Uterus (tissue), 3 donors: ENCODE measurements at regions not wholly inside any gene's neighbourhood (a gene's known extent, or its start where the extent isn't known, plus 50 kb on each side); places are given as distances from the start of the nearest gene placed in this dataset.

ENCODE experiments used
- DNase-seq, 2 donors: peaks; one replicate each; pipeline ENCODE4 v3.0.0-alpha.2; 2019 to 2020
- H3K27ac ChIP-seq, 2 donors: fragments of 200-600 bp; sonication (generic); 1 replicate in 1 of 2; 2 replicates in 1 of 2; pipeline ENCODE4 v1.5.1; 2016 to 2018
- H3K27me3 ChIP-seq, 2 donors: fragments of 200-600 bp; sonication (generic); one replicate each; pipeline ENCODE4 v1.5.1; 2018 to 2019; ENCODE audit warnings: control low read depth in 1 of 2
- H3K36me3 ChIP-seq, 2 donors: fragments of 200-600 bp; sonication (generic); one replicate each; pipeline ENCODE4 v1.5.1; 2019; ENCODE audit warnings: control low read depth in 1 of 2
- H3K4me1 ChIP-seq, 2 donors: fragments of 200-600 bp; sonication (generic); one replicate each; pipeline ENCODE4 v1.5.1; 2018 to 2019; ENCODE audit warnings: control low read depth in 1 of 2
- H3K4me3 ChIP-seq, 2 donors: fragments of 200-600 bp; sonication (generic); 1 replicate in 1 of 2; 2 replicates in 1 of 2; pipeline ENCODE4 v1.5.1; 2018 to 2019; ENCODE audit warnings: mild to moderate bottlenecking in 1 of 2
- H3K9me3 ChIP-seq, 2 donors: fragments of 200-600 bp; sonication (generic); one replicate each; pipeline ENCODE4 v1.5.1; 2019; ENCODE audit warnings: control low read depth in 1 of 2
- POLR2A ChIP-seq, 2 donors: fragments of 450-650 bp; IDR thresholded peaks; one replicate each; pipeline ENCODE4 v1.6.1; 2016; ENCODE audit warnings: antibody characterized with exemption in 2 of 2, mild to moderate bottlenecking in 1 of 2, moderate library complexity in 1 of 2
- intact Hi-C: fragments of 100-400 bp; cut with DNase I; formaldehyde crosslinking; loops from one replicate; pipeline ENCODE4 v1.15.1; 2023; ENCODE audit warnings: low total_unique reads
- TF ChIP-seq, protein P1 (sequence below), 4 experiments: fragments of 200-600 bp in 2 of 4; fragments of 450-650 bp in 2 of 4; sonication (generic) in 2 of 4; IDR thresholded peaks; one replicate each; pipeline ENCODE4 v1.5.1; 2016 to 2019; ENCODE audit warnings: antibody characterized with exemption in 4 of 4, mild to moderate bottlenecking in 2 of 4, moderate library complexity in 1 of 4
- donor health status: DM: yes; HTN: yes; CAD: no.

DNA sequence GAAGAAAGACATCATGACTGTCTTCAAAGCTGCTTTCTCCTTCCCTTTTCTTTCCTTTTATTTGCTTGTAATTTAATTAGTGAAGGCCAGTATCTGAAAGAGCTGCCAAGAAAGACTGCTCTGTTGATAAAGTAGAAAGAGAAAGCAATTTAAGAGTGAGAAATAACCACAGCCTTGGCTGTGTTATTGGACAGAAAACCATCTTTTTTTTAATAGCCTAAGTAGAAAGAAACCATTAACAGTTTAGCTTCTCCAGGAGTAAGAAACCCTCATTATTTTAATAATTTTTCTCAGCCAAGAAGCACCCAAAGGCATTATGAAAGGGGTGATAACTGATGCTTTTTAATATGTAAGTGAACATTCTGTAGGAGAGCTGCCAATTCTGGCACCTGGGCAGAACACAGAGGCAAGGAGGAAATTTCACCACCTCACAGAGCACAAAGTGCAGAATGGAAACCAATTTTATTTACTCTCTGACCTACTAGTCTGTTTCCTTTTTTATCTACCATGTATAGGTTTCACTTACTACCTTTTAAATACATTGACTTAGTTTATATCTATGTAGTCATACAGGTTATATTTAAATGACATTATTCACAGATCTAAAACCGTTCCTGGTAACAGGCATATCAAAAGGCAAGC is 703.2 kb downstream of the MRPL39 start:
- H3K36me3 ChIP-seq: no peaks in the 10 kb centered on the region
- no peak overlapping the region for H3K27ac ChIP-seq
- intact Hi-C loops: no loop called here
- H3K27me3 ChIP-seq: no peaks in the 10 kb centered on the region
- TF ChIP-seq, protein P1, sequence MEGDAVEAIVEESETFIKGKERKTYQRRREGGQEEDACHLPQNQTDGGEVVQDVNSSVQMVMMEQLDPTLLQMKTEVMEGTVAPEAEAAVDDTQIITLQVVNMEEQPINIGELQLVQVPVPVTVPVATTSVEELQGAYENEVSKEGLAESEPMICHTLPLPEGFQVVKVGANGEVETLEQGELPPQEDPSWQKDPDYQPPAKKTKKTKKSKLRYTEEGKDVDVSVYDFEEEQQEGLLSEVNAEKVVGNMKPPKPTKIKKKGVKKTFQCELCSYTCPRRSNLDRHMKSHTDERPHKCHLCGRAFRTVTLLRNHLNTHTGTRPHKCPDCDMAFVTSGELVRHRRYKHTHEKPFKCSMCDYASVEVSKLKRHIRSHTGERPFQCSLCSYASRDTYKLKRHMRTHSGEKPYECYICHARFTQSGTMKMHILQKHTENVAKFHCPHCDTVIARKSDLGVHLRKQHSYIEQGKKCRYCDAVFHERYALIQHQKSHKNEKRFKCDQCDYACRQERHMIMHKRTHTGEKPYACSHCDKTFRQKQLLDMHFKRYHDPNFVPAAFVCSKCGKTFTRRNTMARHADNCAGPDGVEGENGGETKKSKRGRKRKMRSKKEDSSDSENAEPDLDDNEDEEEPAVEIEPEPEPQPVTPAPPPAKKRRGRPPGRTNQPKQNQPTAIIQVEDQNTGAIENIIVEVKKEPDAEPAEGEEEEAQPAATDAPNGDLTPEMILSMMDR (IDR thresholded peaks at IDR 0.05): no peak
- no peak for TF ChIP-seq POLR2A (IDR thresholded peaks at IDR 0.05)
- H3K4me1 ChIP-seq: no peaks in the 10 kb centered on the region
- DNase-seq: no peak
- H3K4me3 ChIP-seq: no peak overlapping the region
- H3K9me3 ChIP-seq: no peaks in the 10 kb centered on the region

DNA sequence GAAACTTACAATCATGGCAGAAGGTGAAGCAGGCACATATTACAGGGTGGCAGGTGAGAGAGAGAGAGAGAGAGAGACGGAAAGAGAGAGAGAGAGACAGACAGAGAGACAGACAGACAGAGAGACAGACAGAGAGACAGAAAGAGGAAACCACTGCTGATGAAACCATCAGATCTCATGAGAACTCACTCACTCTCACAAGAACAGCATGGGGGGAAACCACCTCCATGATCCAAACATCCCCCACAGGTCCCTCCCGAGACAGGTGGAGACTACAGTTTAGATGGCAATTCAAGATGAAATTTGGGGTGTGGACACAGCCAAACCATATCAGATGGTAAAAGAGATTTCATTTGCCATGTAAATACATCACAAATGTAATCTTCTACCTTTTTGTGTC is 708.1 kb downstream of the MRPL39 start:
- H3K4me3 ChIP-seq: no peak overlapping the region
- no peaks in the 10 kb centered on the region for H3K9me3 ChIP-seq
- intact Hi-C loops: no loop called here
- H3K27me3 ChIP-seq: no peaks in the 10 kb centered on the region
- no peaks in the 10 kb centered on the region for H3K36me3 ChIP-seq
- no peak for DNase-seq
- H3K4me1 ChIP-seq: no peaks in the 10 kb centered on the region
- TF ChIP-seq, protein P1 (IDR thresholded peaks at IDR 0.05): no peak
- TF ChIP-seq POLR2A (IDR thresholded peaks at IDR 0.05): no peak
- H3K27ac ChIP-seq: no peak overlapping the region

DNA sequence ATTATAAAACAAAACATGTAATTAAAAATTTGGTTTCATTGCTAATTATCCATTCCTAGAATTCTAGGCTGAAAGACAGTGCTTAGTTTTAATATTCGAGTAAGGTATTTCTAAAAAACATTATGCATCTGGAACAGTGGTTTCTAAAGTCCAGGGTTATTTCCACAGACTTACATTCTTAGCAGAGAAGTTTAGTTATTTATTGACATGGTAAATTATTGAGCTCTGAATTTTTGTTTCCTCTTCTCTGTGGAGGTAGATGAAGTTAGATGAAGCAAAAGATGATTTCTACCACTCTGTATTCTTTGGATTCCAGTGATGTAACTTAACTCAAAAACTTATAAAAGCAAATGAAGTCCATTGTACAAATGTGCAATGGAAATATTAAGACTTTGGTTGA is 709.4 kb downstream of the MRPL39 start:
- H3K27me3 ChIP-seq: no peaks in the 10 kb centered on the region
- intact Hi-C loops: no loop called here
- no peak for DNase-seq
- no peaks in the 10 kb centered on the region for H3K4me1 ChIP-seq
- H3K9me3 ChIP-seq: no peaks in the 10 kb centered on the region
- H3K4me3 ChIP-seq: no peak overlapping the region
- H3K27ac ChIP-seq: no peak overlapping the region
- TF ChIP-seq, protein P1 (IDR thresholded peaks at IDR 0.05): no peak
- no peak for TF ChIP-seq POLR2A (IDR thresholded peaks at IDR 0.05)
- H3K36me3 ChIP-seq: no peaks in the 10 kb centered on the region

DNA sequence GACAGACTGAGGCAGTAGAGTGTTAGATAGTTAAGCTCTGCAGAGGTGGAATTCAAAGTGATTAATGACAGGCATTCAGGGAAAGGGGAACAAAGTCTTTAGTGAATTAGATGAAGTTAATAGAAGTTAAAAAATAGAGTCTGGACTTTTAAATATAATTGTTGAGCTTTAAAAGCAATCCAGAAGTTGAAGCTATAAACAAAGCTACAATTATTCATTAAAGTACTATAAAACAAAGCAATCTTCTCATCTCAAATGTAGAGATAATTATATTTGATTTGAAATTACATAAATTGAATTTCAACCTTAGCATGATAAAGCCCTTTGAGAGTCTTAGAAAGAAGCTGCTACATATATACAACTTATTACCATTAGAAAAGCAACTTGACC is 710.6 kb downstream of the MRPL39 start:
- Histone ChIP-seq H3K9me3 (no peaks in the 10 kb centered on the region), H3K27me3 (no peaks in the 10 kb centered on the region), H3K36me3 (no peaks in the 10 kb centered on the region), H3K4me1 (no peaks in the 10 kb centered on the region), H3K27ac (no peak overlapping the region), H3K4me3 (no peak overlapping the region)
- no peak for DNase-seq
- TF ChIP-seq, protein P1 (IDR thresholded peaks at IDR 0.05): no peak
- TF ChIP-seq POLR2A (IDR thresholded peaks at IDR 0.05): no peak
- intact Hi-C loops: no loop called here

DNA sequence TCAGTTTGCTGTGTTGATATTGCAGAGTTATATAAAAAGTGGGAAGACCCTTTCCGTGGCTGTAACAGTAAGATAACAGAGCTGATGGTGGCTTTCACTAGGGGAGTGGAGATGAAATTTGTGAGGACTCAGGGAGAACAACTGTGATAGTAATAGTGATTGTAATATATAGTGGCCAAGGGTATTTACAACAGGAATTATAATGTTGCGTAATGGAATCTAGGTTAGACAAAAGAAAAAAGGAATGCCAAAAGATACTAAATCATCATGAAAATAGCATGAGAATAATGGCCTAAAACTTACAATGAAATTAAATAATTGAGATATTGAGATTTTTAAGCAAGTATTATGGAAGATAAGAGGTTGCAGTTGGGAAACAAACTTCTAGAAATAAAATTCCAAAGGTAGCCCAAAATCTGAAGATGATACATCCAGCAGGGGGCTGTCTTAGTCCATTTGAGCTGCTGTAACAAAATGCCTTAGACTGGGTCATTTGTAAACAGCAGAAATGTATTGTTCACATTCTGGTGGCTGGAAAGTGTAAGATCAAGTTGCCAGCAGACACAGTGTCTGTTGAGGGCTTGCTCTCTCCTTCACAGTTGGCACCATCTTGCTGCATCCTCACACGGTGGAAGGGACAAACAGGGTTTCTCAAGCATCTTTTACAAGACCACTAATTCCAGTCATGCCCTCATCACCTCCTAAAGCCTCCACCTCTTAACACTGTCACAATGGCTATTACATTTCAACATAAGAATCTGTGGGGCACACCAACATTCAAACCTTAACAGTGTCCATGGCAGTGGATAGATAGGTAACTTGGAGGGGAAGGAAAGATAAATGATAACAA is 711.2 kb downstream of the MRPL39 start:
- Histone ChIP-seq H3K36me3 (no peaks in the 10 kb centered on the region), H3K4me1 (no peaks in the 10 kb centered on the region), H3K27ac (no peak overlapping the region), H3K27me3 (no peaks in the 10 kb centered on the region), H3K4me3 (no peak overlapping the region), H3K9me3 (no peaks in the 10 kb centered on the region)
- intact Hi-C loops: no loop called here
- TF ChIP-seq, protein P1 (IDR thresholded peaks at IDR 0.05): no peak
- TF ChIP-seq POLR2A (IDR thresholded peaks at IDR 0.05): no peak
- DNase-seq: no peak
